ENCODE measurements at regions not wholly inside any gene's neighbourhood (a gene's known extent, or its start where the extent isn't known, plus 50 kb on each side); places are given as distances from the start of the nearest gene placed in this dataset.

DNA sequence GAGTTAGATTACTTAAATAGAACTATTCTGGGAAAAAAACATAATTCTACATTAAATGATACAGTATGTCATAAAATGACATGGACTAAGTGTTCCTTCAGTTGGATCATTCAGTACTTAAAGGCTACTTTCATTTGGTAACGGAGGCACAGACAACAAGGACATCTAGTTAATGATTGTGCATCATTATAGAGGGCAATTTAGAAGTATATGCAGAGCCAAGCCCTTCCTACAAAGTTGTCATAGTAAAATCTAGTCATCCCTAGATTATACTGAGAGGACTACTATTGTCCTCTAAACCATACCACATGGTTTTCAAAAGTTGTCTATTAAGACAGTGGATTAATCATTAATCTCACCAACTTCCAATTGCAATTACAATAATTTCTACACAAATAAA, 53.9 kb upstream of the STXBP5 start:
- TF ChIP-seq POLR2A (IDR thresholded peaks at IDR 0.05), result no peak
- TF ChIP-seq, protein P1, sequence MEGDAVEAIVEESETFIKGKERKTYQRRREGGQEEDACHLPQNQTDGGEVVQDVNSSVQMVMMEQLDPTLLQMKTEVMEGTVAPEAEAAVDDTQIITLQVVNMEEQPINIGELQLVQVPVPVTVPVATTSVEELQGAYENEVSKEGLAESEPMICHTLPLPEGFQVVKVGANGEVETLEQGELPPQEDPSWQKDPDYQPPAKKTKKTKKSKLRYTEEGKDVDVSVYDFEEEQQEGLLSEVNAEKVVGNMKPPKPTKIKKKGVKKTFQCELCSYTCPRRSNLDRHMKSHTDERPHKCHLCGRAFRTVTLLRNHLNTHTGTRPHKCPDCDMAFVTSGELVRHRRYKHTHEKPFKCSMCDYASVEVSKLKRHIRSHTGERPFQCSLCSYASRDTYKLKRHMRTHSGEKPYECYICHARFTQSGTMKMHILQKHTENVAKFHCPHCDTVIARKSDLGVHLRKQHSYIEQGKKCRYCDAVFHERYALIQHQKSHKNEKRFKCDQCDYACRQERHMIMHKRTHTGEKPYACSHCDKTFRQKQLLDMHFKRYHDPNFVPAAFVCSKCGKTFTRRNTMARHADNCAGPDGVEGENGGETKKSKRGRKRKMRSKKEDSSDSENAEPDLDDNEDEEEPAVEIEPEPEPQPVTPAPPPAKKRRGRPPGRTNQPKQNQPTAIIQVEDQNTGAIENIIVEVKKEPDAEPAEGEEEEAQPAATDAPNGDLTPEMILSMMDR (IDR thresholded peaks at IDR 0.05), result no peak

Data from uterus (tissue), 2 donors.